ENCODE measurements at regions not wholly inside any gene's neighbourhood (a gene's known extent, or its start where the extent isn't known, plus 50 kb on each side); places are given as distances from the start of the nearest gene placed in this dataset.

DNA sequence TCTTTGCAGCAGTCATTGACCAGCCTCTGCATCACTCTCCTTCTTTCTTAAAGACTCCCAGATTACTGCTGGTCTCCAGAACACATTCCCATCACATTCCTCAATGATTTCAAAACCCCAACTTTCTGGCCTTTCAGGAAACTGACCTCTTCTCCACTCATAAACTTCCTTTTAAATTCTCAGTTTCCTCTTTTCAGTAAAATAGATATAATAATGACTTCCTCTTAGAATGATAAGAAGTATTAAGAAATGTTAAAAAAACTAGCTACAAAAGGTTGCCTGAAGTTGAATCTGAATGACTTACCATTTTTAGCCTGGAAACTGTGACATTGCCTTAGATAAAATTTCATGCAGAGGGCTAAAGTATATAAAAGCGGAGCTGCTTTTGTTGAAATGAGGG is 239.3 kb downstream of the OGFRL1 start:
- no peak for DNase-seq (ENCODE audit: low read depth)

DNA sequence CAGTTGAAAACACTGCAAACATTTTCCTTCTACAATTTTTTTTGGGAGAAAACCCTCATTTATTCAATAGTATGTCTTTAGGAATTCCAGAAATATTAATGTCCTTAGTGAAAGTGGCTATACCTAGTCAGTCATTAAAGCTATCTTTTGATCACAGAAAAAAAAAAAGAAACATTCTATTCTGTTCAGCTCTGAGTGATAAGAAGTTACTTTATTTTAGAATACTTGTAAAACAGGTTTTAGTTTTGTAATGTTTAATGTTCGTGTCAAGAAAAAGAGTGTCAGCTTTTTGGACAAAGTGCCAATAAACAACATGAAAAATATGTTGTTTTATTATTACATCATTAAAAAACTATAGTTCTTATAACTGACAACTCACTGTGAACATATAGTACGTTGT is 240.4 kb downstream of the OGFRL1 start:
- no peak for DNase-seq (ENCODE audit: low read depth)

DNA sequence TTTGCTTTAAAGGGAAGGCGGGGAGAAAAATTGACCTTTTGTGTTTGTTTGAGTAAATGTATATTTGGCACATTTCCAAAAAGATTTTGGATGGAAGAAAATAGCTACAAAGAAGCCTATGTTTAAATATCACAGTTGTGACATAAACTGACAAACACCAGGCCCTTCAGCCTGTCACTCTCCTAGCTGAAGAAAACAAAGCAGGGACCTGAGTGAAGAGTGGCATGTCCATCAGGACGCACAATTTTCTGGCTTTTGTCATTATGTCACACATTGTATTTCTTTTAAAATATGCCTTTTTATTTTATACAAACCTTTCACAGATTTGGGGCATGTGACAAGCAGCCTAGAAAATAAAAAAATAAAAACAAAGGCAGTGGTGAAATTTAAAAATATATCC is 241.2 kb downstream of the OGFRL1 start:
- DNase-seq (ENCODE audit: low read depth) = no peak

- no peak for DNase-seq (ENCODE audit: low read depth)
Observed at GRCh38 chr6:71531006-71531405, 242.4 kb downstream of the OGFRL1 start.

GRCh38 chr6:71531841-71532240 is 243.2 kb downstream of the OGFRL1 start:
- no peak for DNase-seq (ENCODE audit: low read depth)

- DNase-seq (ENCODE audit: low read depth) = no peak
Observed at GRCh38 chr6:71533939-71534379, 245.3 kb downstream of the OGFRL1 start.

DNA sequence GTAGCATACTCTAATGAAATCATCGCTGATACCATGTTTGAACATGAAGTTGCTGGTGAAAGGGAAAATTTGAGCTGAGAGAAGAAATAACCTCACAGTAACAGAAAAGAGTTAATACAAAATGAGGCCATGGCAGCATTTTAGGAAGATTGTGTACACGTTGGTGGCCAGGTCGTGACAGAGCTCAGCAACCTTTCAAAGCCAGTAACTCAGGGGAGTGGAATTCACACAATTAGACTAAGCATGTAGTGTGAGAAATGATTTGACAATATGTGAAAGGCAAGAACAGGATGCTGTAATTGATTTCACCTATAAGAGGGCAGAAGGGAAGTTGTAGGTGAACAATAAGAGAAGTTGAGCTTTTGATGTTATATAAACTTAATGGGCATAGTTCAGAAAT is 246.3 kb downstream of the OGFRL1 start:
- DNase-seq (ENCODE audit: low read depth) = no peak

- DNase-seq (ENCODE audit: low read depth) = no peak
Observed at GRCh38 chr6:71537717-71538116, 249.1 kb downstream of the OGFRL1 start.

- DNase-seq (ENCODE audit: low read depth) = no peak
Observed at GRCh38 chr6:71544028-71544427, 255.4 kb downstream of the OGFRL1 start.

DNA sequence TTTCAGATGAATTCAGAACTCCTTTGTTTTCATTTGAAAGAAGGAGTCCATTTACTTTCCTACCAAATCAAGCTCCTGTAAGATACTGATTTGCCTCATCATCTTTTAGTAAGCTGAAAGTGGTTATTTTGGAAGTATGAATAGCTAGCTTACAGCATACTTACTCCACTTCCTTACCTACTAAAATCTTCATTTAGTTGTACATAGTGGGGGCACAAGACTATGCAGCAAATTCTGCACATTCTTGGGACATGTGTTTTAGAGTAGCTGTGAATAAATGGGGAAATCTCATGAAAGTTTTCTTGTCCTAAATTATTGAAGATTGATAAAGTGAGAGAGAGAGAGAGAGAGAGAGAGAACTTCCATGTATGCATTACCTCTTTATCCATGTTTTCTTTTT is 256.3 kb downstream of the OGFRL1 start:
- no peak for DNase-seq (ENCODE audit: low read depth)

GRCh38 chr6:71545905-71546304 is 257.3 kb downstream of the OGFRL1 start:
- no peak for DNase-seq (ENCODE audit: low read depth)

- DNase-seq (ENCODE audit: low read depth) = no peak
Observed at GRCh38 chr6:71551798-71552197, 263.2 kb downstream of the OGFRL1 start.

DNA sequence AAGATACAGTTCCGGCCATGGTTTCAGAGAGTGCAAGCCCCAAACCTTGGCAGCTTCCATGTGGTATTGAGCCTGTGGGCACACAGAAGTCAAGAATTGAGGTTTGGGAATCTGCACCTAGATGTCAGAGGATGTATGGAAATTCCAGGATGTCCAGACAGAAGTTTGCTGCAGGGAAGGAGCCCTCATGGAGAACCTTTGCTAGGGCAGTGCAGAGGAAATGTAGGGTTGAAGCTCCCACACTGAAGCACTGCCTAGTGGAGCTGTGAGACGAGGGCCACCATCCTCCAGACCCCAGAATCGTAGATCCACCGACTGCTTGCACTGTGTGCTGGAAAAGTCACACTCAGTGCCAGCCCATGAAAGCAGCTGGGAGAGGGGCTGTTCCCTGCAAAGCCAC is 267.5 kb downstream of the OGFRL1 start:
- no peak for DNase-seq (ENCODE audit: low read depth)

DNA sequence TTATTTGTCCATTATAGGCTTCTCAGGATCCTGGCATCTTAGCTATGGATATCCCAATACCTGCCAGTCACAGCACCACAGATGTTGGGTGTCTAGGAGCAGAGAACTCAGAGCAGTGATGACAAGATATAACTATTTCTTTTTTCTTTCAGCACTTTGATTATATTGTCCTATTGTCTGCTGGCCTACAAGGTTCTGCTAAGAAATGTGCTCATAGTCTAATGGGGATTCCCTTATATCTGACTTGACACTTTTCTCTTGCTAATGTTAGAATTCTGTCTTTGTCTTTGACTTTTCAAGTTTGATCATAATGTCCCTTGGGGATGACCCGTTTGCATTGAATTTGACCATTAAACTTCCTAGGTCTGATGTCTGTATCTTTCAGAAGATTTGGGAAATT is 270.4 kb downstream of the OGFRL1 start:
- DNase-seq (ENCODE audit: low read depth) = no peak

GRCh38 chr6:71567562-71567961 is 279.0 kb downstream of the OGFRL1 start:
- DNase-seq (ENCODE audit: low read depth) = no peak

GRCh38 chr6:71577766-71578165 is 289.2 kb downstream of the OGFRL1 start:
- no peak for DNase-seq (ENCODE audit: low read depth)

- no peak for DNase-seq (ENCODE audit: low read depth)
Observed at GRCh38 chr6:71579902-71580301, 291.3 kb downstream of the OGFRL1 start.

DNA sequence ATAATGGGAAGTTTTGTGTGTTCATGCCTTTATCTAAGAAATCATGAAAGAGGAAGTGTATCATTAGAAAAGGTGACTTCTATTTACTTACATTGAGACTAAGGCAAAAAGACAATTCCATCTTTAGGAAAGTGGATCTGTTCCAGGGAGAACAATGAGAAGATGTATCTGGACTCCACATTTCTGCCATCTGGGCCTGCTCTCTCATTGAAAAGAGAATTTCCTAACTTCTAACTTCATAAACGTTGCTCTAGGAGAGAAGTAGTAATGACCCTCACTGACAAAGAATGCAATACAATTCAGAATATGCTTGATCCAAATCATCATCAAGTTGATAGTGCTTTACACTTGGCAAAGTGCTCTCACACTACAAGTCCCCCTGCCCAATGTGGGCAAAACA is 294.2 kb downstream of the OGFRL1 start:
- DNase-seq (ENCODE audit: low read depth) = no peak

GRCh38 chr6:71584712-71585436 is 296.3 kb downstream of the OGFRL1 start:
- DNase-seq (ENCODE audit: low read depth) = no peak

DNA sequence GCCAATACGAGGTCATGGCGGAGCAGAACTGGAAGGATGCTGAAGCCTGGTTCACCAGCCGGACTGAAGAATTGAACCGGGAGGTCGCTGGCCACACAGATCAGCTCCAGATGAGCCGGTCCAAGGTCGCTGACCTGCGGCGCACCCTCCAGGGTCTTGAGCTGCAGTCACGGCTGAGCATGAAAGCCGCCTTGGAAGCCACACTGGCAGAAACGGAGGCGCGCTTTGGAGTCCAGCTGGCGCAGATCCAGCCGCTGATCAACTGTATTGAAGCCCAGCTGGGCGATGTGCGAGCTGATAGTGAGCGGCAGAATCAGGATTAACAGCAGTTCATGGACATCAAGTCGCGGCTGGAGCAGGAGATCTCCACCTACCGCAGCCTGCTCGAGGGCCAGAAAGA is 296.9 kb downstream of the OGFRL1 start:
- no peak for DNase-seq (ENCODE audit: low read depth)

GRCh38 chr6:71588490-71588889 is 297.9 kb upstream of the RIMS1 start:
- no peak for DNase-seq (ENCODE audit: low read depth)

DNA sequence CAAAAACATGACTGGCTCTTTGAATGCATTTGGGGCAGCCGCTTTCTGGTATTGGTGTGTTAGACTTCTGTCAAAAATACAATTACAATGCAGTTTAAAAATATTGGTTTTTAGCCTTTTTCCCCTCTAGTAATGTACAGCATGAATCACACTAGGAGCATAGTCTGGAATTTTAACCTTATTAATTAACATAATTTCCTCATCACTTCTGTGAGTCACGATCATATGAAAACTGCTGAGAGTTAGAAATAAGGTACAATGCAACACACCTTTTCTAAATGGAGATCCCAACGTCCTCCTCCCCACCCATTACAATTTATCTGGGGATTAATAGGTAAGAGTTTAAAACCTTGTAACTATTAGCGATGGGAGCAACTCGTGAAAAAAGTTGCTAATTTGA is 297.1 kb upstream of the RIMS1 start:
- DNase-seq (ENCODE audit: low read depth) = no peak

DNA sequence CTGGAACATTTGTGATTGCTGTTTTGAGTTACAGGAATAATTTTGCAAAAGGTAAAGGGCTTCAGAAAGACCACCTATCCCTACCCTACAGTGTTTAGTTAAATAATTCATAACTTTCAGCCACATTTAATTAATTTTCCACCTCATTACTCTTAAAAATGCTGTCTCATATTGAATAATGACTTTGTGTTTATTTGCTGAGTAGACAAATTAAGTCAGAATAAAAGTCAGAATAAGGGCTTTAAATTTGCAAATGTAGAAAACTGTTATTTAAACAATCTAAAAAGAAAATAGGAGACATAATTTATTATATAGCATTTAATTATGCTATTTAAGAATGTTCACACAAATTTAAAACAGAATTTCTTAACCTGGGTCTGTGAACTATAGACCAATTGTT is 293.7 kb upstream of the RIMS1 start:
- DNase-seq (ENCODE audit: low read depth) = no peak

DNA sequence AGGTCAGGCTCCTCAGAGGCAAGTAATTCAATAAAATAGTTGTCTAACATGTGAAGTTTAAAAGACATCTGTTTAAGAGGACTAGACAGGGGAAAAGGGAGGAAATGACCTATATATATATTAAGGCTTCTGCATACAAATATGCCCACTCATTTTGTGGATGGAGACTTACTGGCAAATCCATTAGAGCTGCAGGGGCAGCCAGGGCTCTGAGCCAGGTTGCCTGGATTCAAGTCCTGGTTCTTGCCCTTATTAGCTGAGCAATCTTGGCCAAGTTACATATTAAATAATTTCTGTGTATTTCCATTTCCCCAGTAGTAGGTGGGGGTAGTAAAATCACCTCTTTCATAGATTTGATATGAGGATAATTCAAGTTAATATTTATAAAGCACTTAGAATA is 287.0 kb upstream of the RIMS1 start:
- no peak for DNase-seq (ENCODE audit: low read depth)

Data from fibroblast of the conjunctiva (primary cell).